ENCODE measurements at regions not wholly inside any gene's neighbourhood (a gene's known extent, or its start where the extent isn't known, plus 50 kb on each side); places are given as distances from the start of the nearest gene placed in this dataset.

DNA sequence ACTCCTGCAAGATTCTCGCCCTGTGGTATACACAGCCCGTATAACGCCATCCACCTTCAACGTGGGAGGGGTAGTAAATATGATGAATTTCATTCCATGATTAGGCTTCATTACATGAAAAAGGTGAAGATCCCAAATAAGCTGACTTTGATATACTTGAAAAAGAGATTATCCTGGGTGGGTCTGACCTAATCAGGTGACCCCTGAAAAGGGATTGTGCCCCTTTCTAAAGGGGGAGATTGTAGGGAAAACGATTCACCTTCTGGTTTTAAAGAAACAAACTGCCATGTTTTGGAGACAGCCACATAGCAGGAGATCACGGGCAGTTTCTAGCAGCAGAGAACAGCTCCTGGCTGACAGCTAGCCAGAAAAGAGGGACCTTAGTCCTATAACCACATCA, 155.1 kb upstream of the SMLR1 start:
- Histone ChIP-seq H2AFZ (ENCODE audit: low read depth, low read length) (no peak overlapping the region), H3K9me2 (ENCODE audit: insufficient read depth, low read length) (no peaks in the 10 kb centered on the region), H3K27me3 (ENCODE audit: insufficient read depth, low read depth, low read length) (no peaks in the 10 kb centered on the region), H3K36me3 (ENCODE audit: insufficient read depth, low read length) (no peaks in the 10 kb centered on the region), H4K20me1 (ENCODE audit: insufficient read depth) (no peaks in the 10 kb centered on the region), H3K9ac (ENCODE audit: low read length) (no peak overlapping the region), H3K79me2 (replicated peaks; ENCODE audit: insufficient read depth, low read length) (no peaks in the 10 kb centered on the region), H3K9me3 (ENCODE audit: low read length) (no peaks in the 10 kb centered on the region), H3F3A (ENCODE audit: insufficient read depth, low read length, poor library complexity, severe bottlenecking) (no peaks in the 10 kb centered on the region), H3K4me3 (ENCODE audit: low read length) (no peak overlapping the region), H3K27ac (ENCODE audit: low read length) (no peak overlapping the region), H3K4me2 (ENCODE audit: low read length) (no peak overlapping the region)
- TF ChIP-seq MXI1 (conservative IDR thresholded peaks at IDR 0.05; ENCODE audit: poor library complexity, severe bottlenecking): no peak
- TF ChIP-seq CTCF (IDR thresholded peaks at IDR 0.05; ENCODE audit: poor library complexity, severe bottlenecking): no peak
- no peak for TF ChIP-seq POLR2AphosphoS5 (IDR thresholded peaks at IDR 0.05)
- no peak for TF ChIP-seq TAF1 (IDR thresholded peaks at IDR 0.05; ENCODE audit: low read depth)
- no peak for TF ChIP-seq EZH2 (IDR thresholded peaks at IDR 0.05; ENCODE audit: borderline replicate concordance, insufficient read depth, low read length, poor library complexity, severe bottlenecking)
- no peak for TF ChIP-seq SMC3 (conservative IDR thresholded peaks at IDR 0.05; ENCODE audit: poor library complexity)
- TF ChIP-seq REST (IDR thresholded peaks at IDR 0.05; ENCODE audit: borderline replicate concordance): no peak
- TF ChIP-seq RAD21 (conservative IDR thresholded peaks at IDR 0.05): no peak
- TF ChIP-seq EP300 (conservative IDR thresholded peaks at IDR 0.05; ENCODE audit: poor library complexity, severe bottlenecking): no peak

- Histone ChIP-seq H2AFZ (ENCODE audit: low read depth, low read length) (no peak overlapping the region), H3K9me2 (ENCODE audit: insufficient read depth, low read length) (no peaks in the 10 kb centered on the region), H3K79me2 (replicated peaks; ENCODE audit: insufficient read depth, low read length) (no peaks in the 10 kb centered on the region), H3K9ac (ENCODE audit: low read length) (no peak overlapping the region), H4K20me1 (ENCODE audit: insufficient read depth) (no peaks in the 10 kb centered on the region), H3F3A (ENCODE audit: insufficient read depth, low read length, poor library complexity, severe bottlenecking) (no peaks in the 10 kb centered on the region), H3K36me3 (ENCODE audit: insufficient read depth, low read length) (no peaks in the 10 kb centered on the region), H3K27me3 (ENCODE audit: insufficient read depth, low read depth, low read length) (no peaks in the 10 kb centered on the region), H3K4me3 (ENCODE audit: low read length) (no peak overlapping the region), H3K4me2 (ENCODE audit: low read length) (no peak overlapping the region), H3K27ac (ENCODE audit: low read length) (no peak overlapping the region), H3K9me3 (ENCODE audit: low read length) (no peaks in the 10 kb centered on the region)
- no peak for TF ChIP-seq EP300 (conservative IDR thresholded peaks at IDR 0.05; ENCODE audit: poor library complexity, severe bottlenecking)
- TF ChIP-seq CTCF (IDR thresholded peaks at IDR 0.05; ENCODE audit: poor library complexity, severe bottlenecking): no peak
- no peak for TF ChIP-seq MXI1 (conservative IDR thresholded peaks at IDR 0.05; ENCODE audit: poor library complexity, severe bottlenecking)
- no peak for TF ChIP-seq SMC3 (conservative IDR thresholded peaks at IDR 0.05; ENCODE audit: poor library complexity)
- no peak for TF ChIP-seq TAF1 (IDR thresholded peaks at IDR 0.05; ENCODE audit: low read depth)
- no peak for TF ChIP-seq RAD21 (conservative IDR thresholded peaks at IDR 0.05)
Measured at GRCh38 chr6:130674604-130675003, 152.6 kb upstream of the SMLR1 start.

Data from neural cell (in vitro differentiated cells).